GM12892 (cell line): ENCODE measurements at regions not wholly inside any gene's neighbourhood (a gene's known extent, or its start where the extent isn't known, plus 50 kb on each side); places are given as distances from the start of the nearest gene placed in this dataset.

Experiments
- POLR2A ChIP-seq: IDR thresholded peaks from 2 replicates; pipeline ENCODE4 v1.6.1; 2011; ENCODE audit warnings: low read depth, low read length, control low read depth
- POLR2AphosphoS5 ChIP-seq: IDR thresholded peaks from 2 replicates; pipeline ENCODE4 v1.6.1; 2011; ENCODE audit warnings: low read depth, low read length, control low read depth
- TAF1 ChIP-seq: IDR thresholded peaks from 2 replicates; pipeline ENCODE4 v1.6.1; 2011; ENCODE audit warnings: low read depth, mild to moderate bottlenecking, control low read depth, low read length, borderline replicate concordance

GRCh38 chr11:23585416-23586104 lies 725.3 kb upstream of the CCDC179 start:
- TF ChIP-seq POLR2A (no peak), POLR2AphosphoS5 (no peak), TAF1 (no peak)
